Suprapubic skin (tissue), 4 donors: ENCODE measurements at regions not wholly inside any gene's neighbourhood (a gene's known extent, or its start where the extent isn't known, plus 50 kb on each side); places are given as distances from the start of the nearest gene placed in this dataset.

ENCODE experiments used
- POLR2A ChIP-seq, 2 donors: fragments of 450-650 bp; IDR thresholded peaks; one replicate each; pipeline ENCODE4 v1.6.1; 2017; ENCODE audit warnings: antibody characterized with exemption in 2 of 2, mild to moderate bottlenecking in 2 of 2, moderate library complexity in 2 of 2
- POLR2AphosphoS5 ChIP-seq, 3 donors: sonication (generic); formaldehyde crosslinking; IDR thresholded peaks; one replicate each; pipeline ENCODE4 v1.6.1; 2017; ENCODE audit warnings: antibody characterized with exemption in 3 of 3
- TF ChIP-seq, protein P1 (sequence below), 2 donors: fragments of 200-600 bp in 1 of 2; fragments of 450-650 bp in 1 of 2; sonication (generic) in 1 of 2; IDR thresholded peaks; one replicate each; pipeline ENCODE4 v1.5.1; 2016 to 2019; ENCODE audit warnings: antibody characterized with exemption in 2 of 2, mild to moderate bottlenecking in 1 of 2, moderate library complexity in 1 of 2

- TF ChIP-seq, protein P1, sequence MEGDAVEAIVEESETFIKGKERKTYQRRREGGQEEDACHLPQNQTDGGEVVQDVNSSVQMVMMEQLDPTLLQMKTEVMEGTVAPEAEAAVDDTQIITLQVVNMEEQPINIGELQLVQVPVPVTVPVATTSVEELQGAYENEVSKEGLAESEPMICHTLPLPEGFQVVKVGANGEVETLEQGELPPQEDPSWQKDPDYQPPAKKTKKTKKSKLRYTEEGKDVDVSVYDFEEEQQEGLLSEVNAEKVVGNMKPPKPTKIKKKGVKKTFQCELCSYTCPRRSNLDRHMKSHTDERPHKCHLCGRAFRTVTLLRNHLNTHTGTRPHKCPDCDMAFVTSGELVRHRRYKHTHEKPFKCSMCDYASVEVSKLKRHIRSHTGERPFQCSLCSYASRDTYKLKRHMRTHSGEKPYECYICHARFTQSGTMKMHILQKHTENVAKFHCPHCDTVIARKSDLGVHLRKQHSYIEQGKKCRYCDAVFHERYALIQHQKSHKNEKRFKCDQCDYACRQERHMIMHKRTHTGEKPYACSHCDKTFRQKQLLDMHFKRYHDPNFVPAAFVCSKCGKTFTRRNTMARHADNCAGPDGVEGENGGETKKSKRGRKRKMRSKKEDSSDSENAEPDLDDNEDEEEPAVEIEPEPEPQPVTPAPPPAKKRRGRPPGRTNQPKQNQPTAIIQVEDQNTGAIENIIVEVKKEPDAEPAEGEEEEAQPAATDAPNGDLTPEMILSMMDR (IDR thresholded peaks at IDR 0.05): no peak
- no peak for TF ChIP-seq POLR2AphosphoS5 (IDR thresholded peaks at IDR 0.05)
- TF ChIP-seq POLR2A (IDR thresholded peaks at IDR 0.05): no peak
Measured at GRCh38 chrX:143139681-143140080, 114.0 kb downstream of the SPANXN4 start.
